ENCODE measurements at regions not wholly inside any gene's neighbourhood (a gene's known extent, or its start where the extent isn't known, plus 50 kb on each side); places are given as distances from the start of the nearest gene placed in this dataset.

GRCh38 chr1:166544561-166544960, 294.7 kb upstream of the POGK start:
- H3K36me3 ChIP-seq: no peaks in the 10 kb centered on the region
- H3K4me1 ChIP-seq: no peaks in the 10 kb centered on the region
- no peaks in the 10 kb centered on the region for H3K27me3 ChIP-seq
- ATAC-seq (no peak), DNase-seq (no peak)
- no peak for TF ChIP-seq CTCF (IDR thresholded peaks at IDR 0.05)
- H3K27ac ChIP-seq: no peak overlapping the region
- H3K9me3 ChIP-seq: peaks cover 0 to 11% of the 10 kb centered on the region in 2 donors
- H3K4me3 ChIP-seq: no peak overlapping the region
- intact Hi-C loops (cut with DNase I): no loop called here

GRCh38 chr1:166552706-166553105, 286.6 kb upstream of the POGK start:
- Histone ChIP-seq H3K4me3 (no peak overlapping the region), H3K9me3 (peaks cover 0 to 29% of the 10 kb centered on the region in 2 donors), H3K4me1 (no peaks in the 10 kb centered on the region), H3K27ac (no peak overlapping the region), H3K27me3 (no peaks in the 10 kb centered on the region), H3K36me3 (no peaks in the 10 kb centered on the region)
- DNase-seq: no peak
- TF ChIP-seq CTCF (IDR thresholded peaks at IDR 0.05): no peak
- no peak for ATAC-seq
- intact Hi-C loops (cut with DNase I): no loop called here

GRCh38 chr1:166570954-166571353, 268.3 kb upstream of the POGK start:
- Histone ChIP-seq H3K4me1 (no peaks in the 10 kb centered on the region), H3K9me3 (peaks cover 0 to 3% of the 10 kb centered on the region in 2 donors), H3K27me3 (no peaks in the 10 kb centered on the region), H3K36me3 (no peaks in the 10 kb centered on the region), H3K27ac (no peak overlapping the region), H3K4me3 (no peak overlapping the region)
- TF ChIP-seq CTCF (IDR thresholded peaks at IDR 0.05): no peak
- intact Hi-C loops (cut with DNase I): no loop called here
- DNase-seq (no peak), ATAC-seq (no peak)

GRCh38 chr1:166573199-166573598, 266.1 kb upstream of the POGK start:
- DNase-seq: no peak
- intact Hi-C loops (cut with DNase I): no loop called here
- Histone ChIP-seq H3K36me3 (no peaks in the 10 kb centered on the region), H3K4me3 (no peak overlapping the region), H3K27me3 (no peaks in the 10 kb centered on the region), H3K4me1 (no peaks in the 10 kb centered on the region), H3K9me3 (no peaks in the 10 kb centered on the region), H3K27ac (no peak overlapping the region)
- TF ChIP-seq CTCF (IDR thresholded peaks at IDR 0.05): no peak
- no peak for ATAC-seq

- intact Hi-C loops (cut with DNase I): no loop called here
- TF ChIP-seq CTCF (IDR thresholded peaks at IDR 0.05): no peak
These were observed 259.4 kb upstream of the POGK start for GRCh38 chr1:166579557-166580501.

More at GRCh38 chr1:166579557-166580501, 259.4 kb upstream of the POGK start:
- ATAC-seq (no peak), DNase-seq (no peak)
- H3K9me3 ChIP-seq: no peaks in the 10 kb centered on the region
- no peaks in the 10 kb centered on the region for H3K36me3 ChIP-seq
- H3K4me1 ChIP-seq: no peaks in the 10 kb centered on the region
- H3K4me3 ChIP-seq: no peak overlapping the region
- H3K27ac ChIP-seq: no peak overlapping the region
- no peaks in the 10 kb centered on the region for H3K27me3 ChIP-seq
